Left ventricle myocardium inferior (tissue), 1 donor: ENCODE measurements at regions not wholly inside any gene's neighbourhood (a gene's known extent, or its start where the extent isn't known, plus 50 kb on each side); places are given as distances from the start of the nearest gene placed in this dataset.
"Not testable (repeated sequence)": the region's sequence is repeated elsewhere in the genome, so short reads cannot be mapped to it uniquely, and the experiment has no call there.

Experiments used
- DNase-seq: peaks from one replicate; pipeline ENCODE4 v3.0.0-alpha.2; 2020
- H3K27ac ChIP-seq: fragments of 200-600 bp; replicated peaks from 2 replicates; pipeline ENCODE4 v1.8.0; 2021
- H3K27me3 ChIP-seq: fragments of 200-600 bp; 2 replicates; pipeline ENCODE4 v1.8.0; 2021; ENCODE audit warnings: low read depth
- H3K36me3 ChIP-seq: fragments of 200-600 bp; 2 replicates; pipeline ENCODE4 v1.8.0; 2021
- H3K4me1 ChIP-seq: fragments of 200-600 bp; 2 replicates; pipeline ENCODE4 v1.8.0; 2021
- H3K4me3 ChIP-seq: fragments of 200-600 bp; 2 replicates; pipeline ENCODE4 v1.8.0; 2021; ENCODE audit warnings: mild to moderate bottlenecking, moderate library complexity
- H3K9me3 ChIP-seq: fragments of 200-600 bp; replicated peaks from 2 replicates; pipeline ENCODE4 v1.8.0; 2021
- intact Hi-C: fragments of 100-400 bp; cut with micrococcal nuclease; formaldehyde crosslinking; loops from one replicate; pipeline ENCODE4 v1.11.0; 2022
- TF ChIP-seq, protein P1 (sequence below): fragments of 200-600 bp; IDR thresholded peaks from 2 replicates; pipeline ENCODE4 v1.8.0; 2021; ENCODE audit warnings: antibody characterized with exemption, mild to moderate bottlenecking, borderline replicate concordance
- donor health status: DM: no; HTN: yes; CAD: no; lungs with severe emphysema.

DNA sequence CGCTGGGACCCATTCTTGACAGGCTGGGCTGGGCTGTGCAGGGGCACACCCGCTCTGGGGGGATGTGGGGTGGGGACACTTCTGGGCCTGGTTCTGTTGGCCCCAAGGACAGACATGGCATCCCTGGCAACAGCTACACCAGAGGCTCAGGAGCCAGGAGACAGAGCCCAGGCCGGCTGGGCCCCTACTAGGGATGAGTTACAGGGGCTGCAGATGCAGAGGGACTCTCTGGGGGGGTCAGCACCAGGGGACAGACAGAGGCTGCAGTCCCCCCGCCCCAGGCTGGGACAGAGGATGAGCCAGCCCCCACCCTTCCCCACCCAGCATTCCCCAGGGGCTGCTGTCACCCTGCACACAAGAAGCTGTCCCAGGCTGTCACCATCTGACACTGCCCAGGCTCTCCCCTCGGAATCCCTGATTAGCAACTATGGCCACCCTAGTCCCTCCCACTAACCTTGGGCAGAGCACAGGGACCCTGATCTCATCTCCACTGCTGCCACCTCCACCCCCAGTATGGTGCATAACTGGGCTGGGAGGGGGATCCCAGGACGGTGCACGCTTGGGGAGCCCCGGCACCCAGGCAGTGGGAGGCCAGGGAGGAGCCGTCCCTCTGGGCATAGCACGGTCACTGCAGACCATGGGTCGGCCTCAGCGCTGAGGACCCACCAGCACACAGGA lies 67.5 kb upstream of the TUBA3E start:
- H3K27ac ChIP-seq, DNase-seq, intact Hi-C loops, H3K9me3 ChIP-seq, H3K36me3 ChIP-seq, H3K4me1 ChIP-seq, H3K4me3 ChIP-seq: not testable (repeated sequence)
- peaks cover 34% of the 10 kb centered on the region for H3K27me3 ChIP-seq

- DNase-seq, H3K9me3 ChIP-seq, H3K27ac ChIP-seq, H3K4me3 ChIP-seq, intact Hi-C loops, H3K4me1 ChIP-seq, H3K36me3 ChIP-seq: not testable (repeated sequence)
- H3K27me3 ChIP-seq, result peaks cover 42% of the 10 kb centered on the region
Observed at GRCh38 chr2:130264901-130265320, 66.7 kb upstream of the TUBA3E start.

DNA sequence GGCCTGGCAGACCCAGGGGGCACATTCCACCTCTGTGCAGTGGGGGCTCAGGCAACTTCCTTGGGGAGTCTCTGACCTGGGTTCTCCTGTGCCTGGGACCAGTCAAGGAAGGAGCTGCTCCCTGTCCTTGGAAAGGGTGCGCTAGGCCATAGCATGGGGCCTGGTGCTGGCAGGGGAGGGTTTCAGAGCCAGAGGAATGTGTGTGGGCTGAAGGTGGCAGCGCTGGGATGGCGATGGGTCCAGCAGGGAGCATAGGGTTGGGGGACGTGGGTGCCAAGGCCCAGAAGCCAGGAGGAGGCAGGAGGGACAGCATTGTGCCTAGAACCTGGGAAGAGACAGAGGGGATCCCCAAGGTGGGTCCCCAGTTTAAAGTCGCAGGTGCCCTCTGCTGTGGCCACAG lies 66.3 kb upstream of the TUBA3E start:
- Histone ChIP-seq H3K4me1 (no peaks in the 10 kb centered on the region), H3K27me3 (peaks cover 45% of the 10 kb centered on the region), H3K4me3 (no peak overlapping the region), H3K9me3 (no peaks in the 10 kb centered on the region), H3K36me3 (no peaks in the 10 kb centered on the region), H3K27ac (no peak overlapping the region)
- intact Hi-C loops, result no loop called here
- no peak for DNase-seq
- TF ChIP-seq, protein P1, sequence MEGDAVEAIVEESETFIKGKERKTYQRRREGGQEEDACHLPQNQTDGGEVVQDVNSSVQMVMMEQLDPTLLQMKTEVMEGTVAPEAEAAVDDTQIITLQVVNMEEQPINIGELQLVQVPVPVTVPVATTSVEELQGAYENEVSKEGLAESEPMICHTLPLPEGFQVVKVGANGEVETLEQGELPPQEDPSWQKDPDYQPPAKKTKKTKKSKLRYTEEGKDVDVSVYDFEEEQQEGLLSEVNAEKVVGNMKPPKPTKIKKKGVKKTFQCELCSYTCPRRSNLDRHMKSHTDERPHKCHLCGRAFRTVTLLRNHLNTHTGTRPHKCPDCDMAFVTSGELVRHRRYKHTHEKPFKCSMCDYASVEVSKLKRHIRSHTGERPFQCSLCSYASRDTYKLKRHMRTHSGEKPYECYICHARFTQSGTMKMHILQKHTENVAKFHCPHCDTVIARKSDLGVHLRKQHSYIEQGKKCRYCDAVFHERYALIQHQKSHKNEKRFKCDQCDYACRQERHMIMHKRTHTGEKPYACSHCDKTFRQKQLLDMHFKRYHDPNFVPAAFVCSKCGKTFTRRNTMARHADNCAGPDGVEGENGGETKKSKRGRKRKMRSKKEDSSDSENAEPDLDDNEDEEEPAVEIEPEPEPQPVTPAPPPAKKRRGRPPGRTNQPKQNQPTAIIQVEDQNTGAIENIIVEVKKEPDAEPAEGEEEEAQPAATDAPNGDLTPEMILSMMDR, result no peak

DNA sequence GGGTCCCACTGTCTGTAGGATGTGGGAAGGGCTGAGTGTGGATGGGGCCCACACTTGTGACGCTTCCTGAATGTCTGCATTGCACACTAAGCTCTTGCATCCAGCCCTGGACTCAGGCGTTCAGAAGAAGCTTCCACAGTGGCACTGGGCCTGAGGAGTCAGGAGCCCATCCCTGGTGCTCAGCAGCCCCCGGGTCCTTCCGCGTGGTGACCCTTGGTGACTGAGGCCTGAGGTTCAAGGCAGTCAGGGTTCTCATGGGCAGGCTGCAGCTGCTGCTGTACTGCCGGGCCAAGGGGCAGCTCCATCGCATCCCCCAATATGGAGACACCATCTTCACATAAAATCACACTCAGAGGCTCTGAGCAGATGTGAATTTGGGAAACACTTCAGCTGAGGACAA lies 65.8 kb upstream of the TUBA3E start:
- H3K27me3 ChIP-seq, result peaks cover 49% of the 10 kb centered on the region
- H3K27ac ChIP-seq, result no peak overlapping the region
- no peak for DNase-seq
- intact Hi-C loops, result no loop called here
- H3K9me3 ChIP-seq, result no peaks in the 10 kb centered on the region
- no peaks in the 10 kb centered on the region for H3K4me1 ChIP-seq
- no peaks in the 10 kb centered on the region for H3K36me3 ChIP-seq
- TF ChIP-seq, protein P1, result no peak
- no peak overlapping the region for H3K4me3 ChIP-seq

- Histone ChIP-seq H3K36me3 (no peaks in the 10 kb centered on the region), H3K27me3 (peaks cover 53% of the 10 kb centered on the region), H3K4me3 (no peak overlapping the region), H3K9me3 (no peaks in the 10 kb centered on the region), H3K27ac (no peak overlapping the region), H3K4me1 (no peaks in the 10 kb centered on the region)
- intact Hi-C loops, result no loop called here
- TF ChIP-seq, protein P1, result no peak
- no peak for DNase-seq
Observed at GRCh38 chr2:130263606-130264005, 65.4 kb upstream of the TUBA3E start.

- DNase-seq, result no peak
- intact Hi-C loops, result no loop called here
- H3K4me3 ChIP-seq, result no peak overlapping the region
- no peaks in the 10 kb centered on the region for H3K36me3 ChIP-seq
- no peaks in the 10 kb centered on the region for H3K9me3 ChIP-seq
- TF ChIP-seq, protein P1, result no peak
- no peak overlapping the region for H3K27ac ChIP-seq
- no peaks in the 10 kb centered on the region for H3K4me1 ChIP-seq
- H3K27me3 ChIP-seq, result peaks cover 57% of the 10 kb centered on the region
Observed at GRCh38 chr2:130261970-130262760, 63.9 kb upstream of the TUBA3E start.
